H1 (cell line): ENCODE measurements at regions not wholly inside any gene's neighbourhood (a gene's known extent, or its start where the extent isn't known, plus 50 kb on each side); places are given as distances from the start of the nearest gene placed in this dataset.

ENCODE experiments used
- PHF8 ChIP-seq: fragments of 200-600 bp; sonication (generic); conservative IDR thresholded peaks from 2 replicates; pipeline ENCODE4 v1.7.1; 2012; ENCODE audit warnings: low read depth, mild to moderate bottlenecking, inconsistent platforms, low read length, moderate library complexity
- SP4 ChIP-seq: IDR thresholded peaks from 2 replicates; pipeline ENCODE4 v1.6.1; 2012; ENCODE audit warnings: low read length, inconsistent platforms
- TAF7 ChIP-seq: optimal IDR thresholded peaks from 2 replicates; pipeline ENCODE3; 2011; ENCODE audit warnings: low read depth, mild to moderate bottlenecking, inconsistent platforms, low read length, moderate library complexity, borderline replicate concordance
- TF ChIP-seq, protein P1 (sequence below): fragments of 300-600 bp; sonication (generic); IDR thresholded peaks from 2 replicates; pipeline ENCODE4 v1.7.1; 2012; ENCODE audit warnings: low read length, moderate library complexity, mild to moderate bottlenecking, inconsistent platforms; ENCODE audit not compliant: insufficient replicate concordance
- TF ChIP-seq, protein P2 (sequence below), 3 experiments: IDR thresholded peaks; 1 replicate in 2 of 3; 2 replicates in 1 of 3; pipeline versions ENCODE4 v1.5.1 to v1.6.1; 2011; ENCODE audit warnings: low read length in 3 of 3, mild to moderate bottlenecking in 3 of 3, inconsistent platforms in 2 of 3, low read depth in 1 of 3, moderate library complexity in 1 of 3; ENCODE audit not compliant: insufficient read depth in 1 of 3; ENCODE audit errors: control extremely low read depth in 1 of 3

DNA sequence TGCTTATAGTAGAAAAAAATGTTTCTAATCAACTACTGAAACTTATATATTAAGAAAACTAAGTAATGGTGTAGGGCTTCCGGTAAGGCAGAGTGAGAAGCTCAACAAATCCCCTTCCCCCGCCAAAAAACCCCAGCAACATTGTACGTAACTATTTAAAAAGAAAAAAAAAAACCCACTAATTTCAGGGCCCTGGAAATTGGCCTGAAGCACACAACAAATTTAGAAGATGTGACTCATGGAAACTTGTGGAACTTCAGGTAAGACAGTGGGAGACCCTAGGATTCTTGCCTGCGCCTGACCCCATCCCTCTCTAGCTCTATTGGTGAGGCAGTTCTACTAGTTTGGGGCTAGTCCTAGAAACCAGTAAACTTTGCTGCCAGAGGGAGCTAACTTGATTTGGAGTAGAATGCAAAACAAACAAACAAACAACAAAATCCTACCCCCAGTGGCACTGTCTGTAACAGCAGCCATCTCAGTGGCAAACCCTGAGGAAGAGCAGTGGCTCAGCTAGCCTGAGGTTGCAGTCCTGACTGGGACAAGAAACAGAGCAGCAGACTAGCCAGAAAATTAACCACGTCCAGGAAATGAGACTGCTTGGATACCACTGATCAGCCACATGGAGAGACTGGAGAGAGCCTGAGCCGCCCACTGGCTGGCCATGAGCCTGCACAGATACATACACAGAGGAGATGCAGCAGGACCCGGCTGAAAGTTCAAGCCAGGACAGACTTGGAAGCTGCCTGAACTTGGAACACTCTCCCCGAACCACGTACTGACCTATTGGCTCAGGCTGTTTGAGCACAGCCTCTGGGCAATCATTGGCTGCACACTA lies 135.1 kb downstream of the TBXT start (continued):
- TF ChIP-seq, protein P1, sequence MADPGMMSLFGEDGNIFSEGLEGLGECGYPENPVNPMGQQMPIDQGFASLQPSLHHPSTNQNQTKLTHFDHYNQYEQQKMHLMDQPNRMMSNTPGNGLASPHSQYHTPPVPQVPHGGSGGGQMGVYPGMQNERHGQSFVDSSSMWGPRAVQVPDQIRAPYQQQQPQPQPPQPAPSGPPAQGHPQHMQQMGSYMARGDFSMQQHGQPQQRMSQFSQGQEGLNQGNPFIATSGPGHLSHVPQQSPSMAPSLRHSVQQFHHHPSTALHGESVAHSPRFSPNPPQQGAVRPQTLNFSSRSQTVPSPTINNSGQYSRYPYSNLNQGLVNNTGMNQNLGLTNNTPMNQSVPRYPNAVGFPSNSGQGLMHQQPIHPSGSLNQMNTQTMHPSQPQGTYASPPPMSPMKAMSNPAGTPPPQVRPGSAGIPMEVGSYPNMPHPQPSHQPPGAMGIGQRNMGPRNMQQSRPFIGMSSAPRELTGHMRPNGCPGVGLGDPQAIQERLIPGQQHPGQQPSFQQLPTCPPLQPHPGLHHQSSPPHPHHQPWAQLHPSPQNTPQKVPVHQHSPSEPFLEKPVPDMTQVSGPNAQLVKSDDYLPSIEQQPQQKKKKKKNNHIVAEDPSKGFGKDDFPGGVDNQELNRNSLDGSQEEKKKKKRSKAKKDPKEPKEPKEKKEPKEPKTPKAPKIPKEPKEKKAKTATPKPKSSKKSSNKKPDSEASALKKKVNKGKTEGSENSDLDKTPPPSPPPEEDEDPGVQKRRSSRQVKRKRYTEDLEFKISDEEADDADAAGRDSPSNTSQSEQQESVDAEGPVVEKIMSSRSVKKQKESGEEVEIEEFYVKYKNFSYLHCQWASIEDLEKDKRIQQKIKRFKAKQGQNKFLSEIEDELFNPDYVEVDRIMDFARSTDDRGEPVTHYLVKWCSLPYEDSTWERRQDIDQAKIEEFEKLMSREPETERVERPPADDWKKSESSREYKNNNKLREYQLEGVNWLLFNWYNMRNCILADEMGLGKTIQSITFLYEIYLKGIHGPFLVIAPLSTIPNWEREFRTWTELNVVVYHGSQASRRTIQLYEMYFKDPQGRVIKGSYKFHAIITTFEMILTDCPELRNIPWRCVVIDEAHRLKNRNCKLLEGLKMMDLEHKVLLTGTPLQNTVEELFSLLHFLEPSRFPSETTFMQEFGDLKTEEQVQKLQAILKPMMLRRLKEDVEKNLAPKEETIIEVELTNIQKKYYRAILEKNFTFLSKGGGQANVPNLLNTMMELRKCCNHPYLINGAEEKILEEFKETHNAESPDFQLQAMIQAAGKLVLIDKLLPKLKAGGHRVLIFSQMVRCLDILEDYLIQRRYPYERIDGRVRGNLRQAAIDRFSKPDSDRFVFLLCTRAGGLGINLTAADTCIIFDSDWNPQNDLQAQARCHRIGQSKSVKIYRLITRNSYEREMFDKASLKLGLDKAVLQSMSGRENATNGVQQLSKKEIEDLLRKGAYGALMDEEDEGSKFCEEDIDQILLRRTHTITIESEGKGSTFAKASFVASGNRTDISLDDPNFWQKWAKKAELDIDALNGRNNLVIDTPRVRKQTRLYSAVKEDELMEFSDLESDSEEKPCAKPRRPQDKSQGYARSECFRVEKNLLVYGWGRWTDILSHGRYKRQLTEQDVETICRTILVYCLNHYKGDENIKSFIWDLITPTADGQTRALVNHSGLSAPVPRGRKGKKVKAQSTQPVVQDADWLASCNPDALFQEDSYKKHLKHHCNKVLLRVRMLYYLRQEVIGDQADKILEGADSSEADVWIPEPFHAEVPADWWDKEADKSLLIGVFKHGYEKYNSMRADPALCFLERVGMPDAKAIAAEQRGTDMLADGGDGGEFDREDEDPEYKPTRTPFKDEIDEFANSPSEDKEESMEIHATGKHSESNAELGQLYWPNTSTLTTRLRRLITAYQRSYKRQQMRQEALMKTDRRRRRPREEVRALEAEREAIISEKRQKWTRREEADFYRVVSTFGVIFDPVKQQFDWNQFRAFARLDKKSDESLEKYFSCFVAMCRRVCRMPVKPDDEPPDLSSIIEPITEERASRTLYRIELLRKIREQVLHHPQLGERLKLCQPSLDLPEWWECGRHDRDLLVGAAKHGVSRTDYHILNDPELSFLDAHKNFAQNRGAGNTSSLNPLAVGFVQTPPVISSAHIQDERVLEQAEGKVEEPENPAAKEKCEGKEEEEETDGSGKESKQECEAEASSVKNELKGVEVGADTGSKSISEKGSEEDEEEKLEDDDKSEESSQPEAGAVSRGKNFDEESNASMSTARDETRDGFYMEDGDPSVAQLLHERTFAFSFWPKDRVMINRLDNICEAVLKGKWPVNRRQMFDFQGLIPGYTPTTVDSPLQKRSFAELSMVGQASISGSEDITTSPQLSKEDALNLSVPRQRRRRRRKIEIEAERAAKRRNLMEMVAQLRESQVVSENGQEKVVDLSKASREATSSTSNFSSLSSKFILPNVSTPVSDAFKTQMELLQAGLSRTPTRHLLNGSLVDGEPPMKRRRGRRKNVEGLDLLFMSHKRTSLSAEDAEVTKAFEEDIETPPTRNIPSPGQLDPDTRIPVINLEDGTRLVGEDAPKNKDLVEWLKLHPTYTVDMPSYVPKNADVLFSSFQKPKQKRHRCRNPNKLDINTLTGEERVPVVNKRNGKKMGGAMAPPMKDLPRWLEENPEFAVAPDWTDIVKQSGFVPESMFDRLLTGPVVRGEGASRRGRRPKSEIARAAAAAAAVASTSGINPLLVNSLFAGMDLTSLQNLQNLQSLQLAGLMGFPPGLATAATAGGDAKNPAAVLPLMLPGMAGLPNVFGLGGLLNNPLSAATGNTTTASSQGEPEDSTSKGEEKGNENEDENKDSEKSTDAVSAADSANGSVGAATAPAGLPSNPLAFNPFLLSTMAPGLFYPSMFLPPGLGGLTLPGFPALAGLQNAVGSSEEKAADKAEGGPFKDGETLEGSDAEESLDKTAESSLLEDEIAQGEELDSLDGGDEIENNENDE = peak; percentile 32
- TF ChIP-seq TAF7 (no peak), SP4 (no peak), PHF8 (no peak)
- TF ChIP-seq, protein P2, sequence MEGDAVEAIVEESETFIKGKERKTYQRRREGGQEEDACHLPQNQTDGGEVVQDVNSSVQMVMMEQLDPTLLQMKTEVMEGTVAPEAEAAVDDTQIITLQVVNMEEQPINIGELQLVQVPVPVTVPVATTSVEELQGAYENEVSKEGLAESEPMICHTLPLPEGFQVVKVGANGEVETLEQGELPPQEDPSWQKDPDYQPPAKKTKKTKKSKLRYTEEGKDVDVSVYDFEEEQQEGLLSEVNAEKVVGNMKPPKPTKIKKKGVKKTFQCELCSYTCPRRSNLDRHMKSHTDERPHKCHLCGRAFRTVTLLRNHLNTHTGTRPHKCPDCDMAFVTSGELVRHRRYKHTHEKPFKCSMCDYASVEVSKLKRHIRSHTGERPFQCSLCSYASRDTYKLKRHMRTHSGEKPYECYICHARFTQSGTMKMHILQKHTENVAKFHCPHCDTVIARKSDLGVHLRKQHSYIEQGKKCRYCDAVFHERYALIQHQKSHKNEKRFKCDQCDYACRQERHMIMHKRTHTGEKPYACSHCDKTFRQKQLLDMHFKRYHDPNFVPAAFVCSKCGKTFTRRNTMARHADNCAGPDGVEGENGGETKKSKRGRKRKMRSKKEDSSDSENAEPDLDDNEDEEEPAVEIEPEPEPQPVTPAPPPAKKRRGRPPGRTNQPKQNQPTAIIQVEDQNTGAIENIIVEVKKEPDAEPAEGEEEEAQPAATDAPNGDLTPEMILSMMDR (IDR thresholded peaks at IDR 0.05; ENCODE audit: control extremely low read depth in 1 of 3, insufficient read depth in 1 of 3, low read depth in 1 of 3, low read length in 3 of 3) = peak; percentile 32 to 67 (median 48); a peak in 3 of 4 replicates
- TF ChIP-seq, all 59 proteins: peak for 6
